Rectal smooth muscle tissue (tissue), 1 donor: ENCODE measurements at regions not wholly inside any gene's neighbourhood (a gene's known extent, or its start where the extent isn't known, plus 50 kb on each side); places are given as distances from the start of the nearest gene placed in this dataset.

Experiments used
- H3K27ac ChIP-seq: one replicate; pipeline ENCODE4 v1.7.0; 2013; ENCODE audit warnings: low read depth, low read length, inconsistent platforms
- H3K27me3 ChIP-seq: one replicate; pipeline ENCODE4 v1.7.0; 2013; ENCODE audit warnings: low read length; ENCODE audit not compliant: control insufficient read depth, insufficient read depth
- H3K36me3 ChIP-seq: one replicate; pipeline ENCODE4 v1.7.0; 2013; ENCODE audit warnings: low read length; ENCODE audit not compliant: control insufficient read depth, insufficient read depth
- H3K4me1 ChIP-seq: one replicate; pipeline ENCODE4 v1.7.0; 2013; ENCODE audit warnings: low read length; ENCODE audit not compliant: control insufficient read depth, insufficient read depth
- H3K4me3 ChIP-seq: one replicate; pipeline ENCODE4 v1.7.0; 2013; ENCODE audit warnings: low read length
- H3K9ac ChIP-seq: one replicate; pipeline ENCODE4 v1.7.0; 2013; ENCODE audit warnings: low read length

DNA sequence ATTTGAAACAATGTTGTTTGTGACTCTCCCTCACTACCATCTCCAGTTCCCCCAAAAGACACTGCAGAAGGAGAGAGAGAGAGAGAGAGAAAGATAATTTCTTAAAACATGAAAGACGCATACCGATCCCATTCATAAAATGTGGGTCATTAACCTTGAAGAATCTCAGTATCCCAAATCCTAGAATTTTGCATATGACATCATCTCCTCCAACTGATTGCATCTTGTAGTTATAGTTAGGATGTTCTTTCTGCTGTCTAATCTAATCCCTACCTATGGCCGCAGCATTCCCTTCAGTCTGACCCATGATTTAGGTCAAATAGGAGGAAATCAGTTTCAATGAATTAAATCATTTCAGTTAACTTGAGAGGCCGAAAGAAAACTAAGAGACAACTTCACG is 142.4 kb upstream of the ETS2 start:
- Histone ChIP-seq H3K36me3 (no peaks in the 10 kb centered on the region), H3K27ac (no peak overlapping the region), H3K4me1 (no peaks in the 10 kb centered on the region), H3K4me3 (no peak overlapping the region), H3K27me3 (peaks cover 13% of the 10 kb centered on the region), H3K9ac (no peak overlapping the region)

DNA sequence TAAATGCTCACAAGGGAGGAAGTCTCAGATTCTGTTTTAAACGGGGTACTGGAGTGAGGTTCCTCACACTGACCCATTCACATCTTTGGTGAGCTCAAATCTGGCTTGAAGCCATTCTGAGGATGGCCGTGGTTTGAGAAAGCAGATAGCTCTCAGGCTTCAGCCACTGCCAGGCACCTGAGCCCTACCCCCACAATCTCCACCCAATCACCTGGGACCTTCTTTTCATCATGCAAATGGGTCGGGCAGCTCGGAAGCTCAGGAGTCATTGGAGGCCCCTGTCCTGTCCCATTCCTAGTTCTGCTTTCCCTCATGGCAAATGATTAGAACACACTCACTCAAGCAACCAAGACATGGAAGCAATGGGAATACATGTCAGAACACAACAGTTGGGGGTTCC is 141.4 kb upstream of the ETS2 start:
- H3K27me3 ChIP-seq, result peaks cover 13% of the 10 kb centered on the region
- no peak overlapping the region for H3K27ac ChIP-seq
- no peaks in the 10 kb centered on the region for H3K4me1 ChIP-seq
- H3K9ac ChIP-seq, result no peak overlapping the region
- no peak overlapping the region for H3K4me3 ChIP-seq
- no peaks in the 10 kb centered on the region for H3K36me3 ChIP-seq

DNA sequence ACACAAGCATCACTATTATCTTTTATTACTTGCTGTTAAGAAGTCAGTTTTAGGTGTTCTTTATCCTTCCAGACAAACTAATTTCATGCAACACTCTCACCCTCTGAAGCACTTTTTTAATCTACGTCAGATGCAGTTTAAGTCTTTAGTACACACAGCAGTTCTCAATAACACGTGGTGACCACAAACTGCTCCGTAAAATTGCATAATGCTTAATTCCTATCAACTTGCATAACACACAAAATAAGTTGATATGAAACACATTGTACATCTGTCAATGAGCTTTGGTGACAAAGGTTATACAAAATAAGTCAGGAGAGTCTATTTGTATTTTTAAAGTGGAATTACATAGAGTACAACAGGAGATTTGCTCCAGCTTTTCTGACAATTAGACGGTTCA is 140.9 kb upstream of the ETS2 start:
- H3K4me3 ChIP-seq, result no peak overlapping the region
- peaks cover 11% of the 10 kb centered on the region for H3K27me3 ChIP-seq
- H3K9ac ChIP-seq, result no peak overlapping the region
- no peak overlapping the region for H3K27ac ChIP-seq
- no peaks in the 10 kb centered on the region for H3K36me3 ChIP-seq
- H3K4me1 ChIP-seq, result no peaks in the 10 kb centered on the region

DNA sequence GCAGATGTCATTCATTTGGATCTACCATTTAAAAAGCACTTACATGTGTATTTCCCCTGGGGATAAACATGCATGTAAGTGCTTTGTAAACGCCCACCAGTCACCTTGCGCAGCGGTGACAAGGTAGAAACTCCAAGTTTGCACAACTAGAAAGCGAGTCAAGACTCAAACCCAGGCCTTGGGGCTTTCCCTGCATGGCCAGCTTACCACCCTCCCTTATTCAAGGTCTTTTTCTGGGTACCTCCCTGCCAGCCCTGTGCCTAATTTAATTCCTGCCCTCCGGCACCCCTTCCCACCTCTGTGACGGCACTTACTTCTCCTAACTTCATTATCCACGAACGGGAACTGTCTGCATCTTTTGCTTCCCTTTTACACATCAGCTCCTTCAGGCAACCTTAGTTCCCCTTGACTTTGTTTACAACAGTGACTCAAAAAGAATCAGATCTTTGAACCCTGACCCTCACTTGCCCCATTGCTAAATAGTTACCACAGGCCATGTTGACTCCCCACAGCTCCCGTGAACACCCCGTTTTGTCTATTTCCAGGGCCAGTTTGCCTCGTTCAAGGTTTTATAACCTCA is 138.3 kb upstream of the ETS2 start:
- H3K27me3 ChIP-seq, result no peaks in the 10 kb centered on the region

DNA sequence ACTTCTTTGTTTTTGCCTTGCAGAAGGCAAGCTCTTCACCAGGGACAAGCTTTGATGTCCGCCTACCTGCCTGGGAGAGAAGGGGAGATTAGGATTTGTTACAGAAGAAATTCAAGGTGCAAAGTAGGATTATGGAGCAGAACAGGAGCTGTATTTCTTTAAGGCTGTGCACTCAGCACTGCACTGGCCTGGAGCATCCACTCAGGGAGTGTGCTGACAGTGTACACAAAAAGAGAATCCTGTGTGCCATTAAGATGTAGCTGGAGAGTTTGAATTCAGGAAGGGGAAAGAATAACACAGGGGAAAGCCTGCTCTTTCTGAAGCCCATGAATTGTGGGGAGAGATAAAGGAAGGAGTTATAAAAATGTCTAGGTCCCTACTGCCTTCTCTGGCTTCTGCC is 137.7 kb upstream of the ETS2 start:
- no peaks in the 10 kb centered on the region for H3K36me3 ChIP-seq
- no peak overlapping the region for H3K9ac ChIP-seq

More for the DNA sequence above, 138.3 kb upstream of the ETS2 start:
- no peaks in the 10 kb centered on the region for H3K36me3 ChIP-seq
- H3K27ac ChIP-seq, result no peak overlapping the region
- no peaks in the 10 kb centered on the region for H3K4me1 ChIP-seq
- no peak overlapping the region for H3K9ac ChIP-seq
- H3K4me3 ChIP-seq, result no peak overlapping the region

DNA sequence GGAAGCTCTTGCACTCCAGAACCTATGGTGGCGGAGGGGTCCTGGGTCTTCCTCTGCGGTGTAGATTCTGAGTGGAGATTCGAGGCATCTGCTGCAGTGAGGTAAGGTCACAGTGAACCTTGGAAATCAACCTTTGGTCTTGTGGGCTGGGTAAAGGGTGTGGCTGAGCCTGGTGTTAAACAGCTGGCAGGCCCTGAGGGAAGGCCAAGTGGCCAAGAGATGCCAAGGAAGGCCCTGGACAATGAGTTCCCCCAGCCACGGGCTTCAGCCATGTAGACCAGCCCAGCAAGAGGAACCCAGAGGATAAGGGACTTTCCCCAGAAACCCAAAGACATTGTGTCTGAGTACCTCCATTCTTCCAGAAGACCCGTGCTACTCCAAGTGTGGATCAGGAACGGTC is 137.2 kb upstream of the ETS2 start:
- no peak overlapping the region for H3K27ac ChIP-seq
- no peaks in the 10 kb centered on the region for H3K27me3 ChIP-seq
- H3K4me3 ChIP-seq, result no peak overlapping the region
- H3K4me1 ChIP-seq, result no peaks in the 10 kb centered on the region
- H3K9ac ChIP-seq, result no peak overlapping the region
- H3K36me3 ChIP-seq, result no peaks in the 10 kb centered on the region

More for the DNA sequence above, 137.7 kb upstream of the ETS2 start:
- Histone ChIP-seq H3K27me3 (no peaks in the 10 kb centered on the region), H3K27ac (no peak overlapping the region), H3K4me1 (no peaks in the 10 kb centered on the region), H3K4me3 (no peak overlapping the region)

DNA sequence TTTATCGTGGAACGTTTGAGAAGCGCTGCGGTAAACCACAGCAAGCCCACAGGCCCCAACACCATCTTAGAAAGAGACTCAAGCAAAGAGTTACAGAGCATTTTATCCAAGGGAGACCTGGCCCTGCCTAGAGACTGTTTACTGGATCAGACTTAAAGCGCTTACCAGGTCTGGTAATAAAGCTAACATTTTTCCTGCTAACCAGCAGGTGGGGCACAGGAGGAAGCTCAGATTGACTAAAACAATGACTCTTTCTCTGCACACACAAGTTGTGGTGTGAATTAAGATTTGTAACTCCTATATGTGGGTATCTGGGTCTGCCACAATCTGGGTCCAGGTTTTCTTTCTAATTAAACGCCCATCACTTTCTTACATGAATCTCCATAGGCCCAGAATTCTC is 136.5 kb upstream of the ETS2 start:
- Histone ChIP-seq H3K27ac (no peak overlapping the region), H3K4me3 (no peak overlapping the region), H3K27me3 (no peaks in the 10 kb centered on the region), H3K36me3 (no peaks in the 10 kb centered on the region), H3K4me1 (no peaks in the 10 kb centered on the region), H3K9ac (no peak overlapping the region)

DNA sequence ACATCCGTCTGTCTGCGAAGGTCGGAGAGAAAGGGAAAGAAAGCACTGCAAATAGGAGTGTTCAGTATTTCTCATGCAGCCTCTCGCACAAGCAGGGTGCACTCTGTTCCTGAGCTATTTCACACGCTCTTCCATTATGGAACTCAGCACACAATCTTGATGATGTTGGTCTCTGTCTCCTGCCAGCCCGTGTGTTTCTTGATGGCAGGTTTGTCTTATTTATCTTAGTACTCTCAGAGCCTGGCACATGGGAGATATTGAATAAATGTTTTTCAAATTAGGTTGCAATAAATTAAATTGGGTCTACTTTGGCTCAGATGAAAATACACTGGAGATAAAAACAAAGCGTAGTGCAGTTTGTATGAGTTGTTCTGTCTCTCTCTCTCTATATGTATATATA is 134.9 kb upstream of the ETS2 start:
- Histone ChIP-seq H3K27me3 (no peaks in the 10 kb centered on the region), H3K9ac (no peak overlapping the region), H3K36me3 (no peaks in the 10 kb centered on the region), H3K4me1 (no peaks in the 10 kb centered on the region), H3K4me3 (no peak overlapping the region), H3K27ac (no peak overlapping the region)

DNA sequence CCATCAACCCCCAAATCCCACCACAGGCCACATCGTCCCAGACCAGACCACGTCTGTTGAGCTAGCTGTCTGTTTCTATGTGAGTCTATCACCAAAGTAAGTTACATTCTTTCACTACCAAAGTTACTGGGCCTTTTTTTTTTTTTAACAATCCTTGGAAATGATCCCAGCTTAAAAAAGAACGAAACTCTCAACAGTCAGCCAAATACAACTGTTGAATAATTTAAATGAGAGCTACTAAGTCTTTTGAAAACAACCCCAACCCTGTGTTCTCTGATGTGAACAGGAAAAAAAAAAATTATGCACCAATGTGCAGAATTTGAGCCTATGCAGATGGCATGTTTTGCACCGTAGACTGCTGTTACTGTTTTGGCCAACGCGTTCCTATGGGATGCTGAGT is 134.0 kb upstream of the ETS2 start:
- H3K4me1 ChIP-seq, result no peaks in the 10 kb centered on the region
- no peaks in the 10 kb centered on the region for H3K27me3 ChIP-seq
- H3K9ac ChIP-seq, result no peak overlapping the region
- no peak overlapping the region for H3K27ac ChIP-seq
- H3K36me3 ChIP-seq, result no peaks in the 10 kb centered on the region
- no peak overlapping the region for H3K4me3 ChIP-seq

DNA sequence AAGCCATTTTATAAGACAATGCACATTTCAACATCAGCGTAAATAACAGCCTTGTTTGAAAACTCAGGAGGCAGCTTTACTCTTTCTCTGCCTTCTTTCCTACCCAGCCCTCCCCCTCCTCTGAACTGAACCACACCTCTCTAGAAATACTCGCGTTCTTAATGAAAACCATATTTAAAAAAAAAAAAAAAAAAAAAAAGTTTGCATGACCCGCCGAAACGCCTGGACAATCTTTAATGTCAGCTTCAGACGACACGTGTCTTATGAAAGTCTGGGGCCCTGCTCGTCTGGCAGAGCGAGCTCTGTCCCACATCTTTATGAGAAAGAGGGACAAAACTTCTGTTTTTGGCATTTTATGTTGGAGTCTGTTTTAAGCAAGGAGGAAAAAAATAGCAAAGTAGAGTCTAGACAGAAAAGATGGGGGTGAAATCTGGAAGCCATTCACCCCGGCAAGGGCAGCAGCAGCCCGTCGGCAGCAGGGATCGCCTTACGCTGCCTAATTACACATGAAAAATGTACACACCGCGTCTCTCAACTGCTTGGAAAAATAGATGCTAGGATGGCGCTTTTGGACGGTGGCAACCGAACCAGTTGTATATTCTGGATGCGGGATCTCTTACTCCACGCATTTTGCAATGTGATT is 130.4 kb upstream of the ETS2 start:
- Histone ChIP-seq H3K4me1 (no peaks in the 10 kb centered on the region), H3K27me3 (no peaks in the 10 kb centered on the region), H3K36me3 (no peaks in the 10 kb centered on the region), H3K27ac (no peak overlapping the region), H3K9ac (no peak overlapping the region), H3K4me3 (no peak overlapping the region)

DNA sequence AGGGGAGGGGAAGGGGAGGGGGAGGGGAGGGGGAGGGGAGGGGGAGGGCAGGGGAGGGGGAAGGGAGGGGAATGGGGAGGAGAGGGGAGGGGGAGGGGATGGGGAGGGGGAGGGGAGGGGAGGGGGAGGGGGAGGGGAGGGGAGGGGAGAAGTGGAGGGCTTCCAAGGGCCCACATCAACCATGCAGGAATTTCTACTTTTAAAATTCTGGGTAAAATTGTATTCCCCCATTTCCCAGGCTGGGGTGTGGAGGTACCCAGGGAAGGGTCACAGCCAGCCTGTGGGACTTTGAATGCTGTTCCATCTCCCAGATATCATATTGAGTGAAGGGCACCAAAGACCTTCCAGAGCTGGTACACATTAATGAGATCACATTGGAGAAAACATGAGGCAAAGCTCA is 126.9 kb upstream of the ETS2 start:
- H3K4me3 ChIP-seq, result no peak overlapping the region
- H3K27ac ChIP-seq, result no peak overlapping the region
- no peak overlapping the region for H3K9ac ChIP-seq
- H3K4me1 ChIP-seq, result no peaks in the 10 kb centered on the region
- no peaks in the 10 kb centered on the region for H3K27me3 ChIP-seq
- no peaks in the 10 kb centered on the region for H3K36me3 ChIP-seq

DNA sequence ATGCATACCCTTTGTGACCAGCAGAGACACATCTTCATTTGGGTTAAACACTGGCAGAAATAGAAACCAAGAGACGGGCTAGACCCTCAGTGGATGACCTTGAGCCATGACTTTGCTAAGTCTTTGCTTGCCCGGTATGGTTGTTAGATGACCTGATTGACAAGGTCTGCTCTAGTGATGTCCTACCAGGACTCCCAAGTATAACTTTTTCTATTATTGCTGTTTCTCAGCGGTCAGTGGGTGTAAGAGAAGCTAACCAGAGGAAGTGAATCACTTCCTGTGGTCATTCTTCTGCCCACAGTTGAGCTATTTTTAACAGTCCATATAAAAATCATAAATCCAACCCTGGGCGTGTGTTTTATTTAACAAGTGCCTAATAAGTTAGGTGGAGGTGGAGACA is 126.2 kb upstream of the ETS2 start:
- no peak overlapping the region for H3K9ac ChIP-seq
- no peak overlapping the region for H3K4me3 ChIP-seq
- no peaks in the 10 kb centered on the region for H3K4me1 ChIP-seq
- H3K36me3 ChIP-seq, result no peaks in the 10 kb centered on the region
- H3K27me3 ChIP-seq, result no peaks in the 10 kb centered on the region
- H3K27ac ChIP-seq, result no peak overlapping the region

DNA sequence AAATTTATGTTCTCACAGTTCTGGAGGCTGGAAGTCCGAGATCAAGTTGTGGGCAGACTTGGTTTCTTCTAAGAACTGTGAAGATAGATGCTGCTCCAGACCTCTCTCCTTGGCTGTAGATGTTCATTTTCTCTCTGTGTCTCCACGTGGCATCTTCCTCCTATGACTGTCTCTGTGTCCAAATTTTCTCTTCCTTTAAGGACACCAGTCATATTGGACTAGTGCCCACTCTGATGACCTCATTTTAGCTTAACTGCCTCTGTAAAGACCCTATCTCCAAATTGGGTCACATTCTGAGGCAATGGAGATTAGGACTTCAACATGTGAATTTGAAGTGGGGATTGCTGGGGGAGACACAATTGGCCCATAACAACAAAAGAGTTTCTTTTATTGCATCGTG is 125.3 kb upstream of the ETS2 start:
- H3K27me3 ChIP-seq, result no peaks in the 10 kb centered on the region
- no peak overlapping the region for H3K4me3 ChIP-seq
- H3K9ac ChIP-seq, result no peak overlapping the region
- no peaks in the 10 kb centered on the region for H3K36me3 ChIP-seq
- no peaks in the 10 kb centered on the region for H3K4me1 ChIP-seq
- no peak overlapping the region for H3K27ac ChIP-seq
